Hepatocyte (in vitro differentiated cells): ENCODE measurements at regions not wholly inside any gene's neighbourhood (a gene's known extent, or its start where the extent isn't known, plus 50 kb on each side); places are given as distances from the start of the nearest gene placed in this dataset.

Experiments
- CTCF ChIP-seq: fragments of 200-600 bp; sonication (generic); IDR thresholded peaks from 2 replicates; pipeline ENCODE4 v1.5.1; 2016; ENCODE audit warnings: antibody characterized with exemption, mild to moderate bottlenecking; ENCODE audit not compliant: poor library complexity
- EZH2 ChIP-seq: fragments of 200-600 bp; sonication (generic); IDR thresholded peaks from 2 replicates; pipeline ENCODE4 v1.6.1; 2016; ENCODE audit warnings: antibody characterized with exemption, mild to moderate bottlenecking, borderline replicate concordance
- EZH2phosphoT487 ChIP-seq: fragments of 200-600 bp; sonication (generic); IDR thresholded peaks from one replicate; pipeline ENCODE4 v1.6.1; 2018; ENCODE audit warnings: antibody characterized with exemption, mild to moderate bottlenecking, low read depth, moderate library complexity; ENCODE audit not compliant: unreplicated experiment, severe bottlenecking

- TF ChIP-seq CTCF, result no peak
- no peak for TF ChIP-seq EZH2phosphoT487
- no peak for TF ChIP-seq EZH2
These were observed 70.0 kb downstream of the DMAC1 start for GRCh38 chr9:7729371-7730163.
